GM19324 (cell line): ENCODE measurements at regions not wholly inside any gene's neighbourhood (a gene's known extent, or its start where the extent isn't known, plus 50 kb on each side); places are given as distances from the start of the nearest gene placed in this dataset.
A peak's percentile ranks its signal among the peaks of the same experiment; 100 is the strongest.
"Not testable (repeated sequence)": the region's sequence is repeated elsewhere in the genome, so short reads cannot be mapped to it uniquely, and the experiment has no call there.

Source experiments
- ATAC-seq: cut with Tn5 transposase; IDR thresholded peaks from one replicate; pipeline ENCODE4 v1.9.1; 2021; ENCODE audit warnings: mild to moderate bottlenecking, moderate library complexity; ENCODE audit not compliant: unreplicated experiment, low FRiP score

- no peak for ATAC-seq
These were observed 213.8 kb downstream of the RPLP1 start for GRCh38 chr15:69666441-69666882.

DNA sequence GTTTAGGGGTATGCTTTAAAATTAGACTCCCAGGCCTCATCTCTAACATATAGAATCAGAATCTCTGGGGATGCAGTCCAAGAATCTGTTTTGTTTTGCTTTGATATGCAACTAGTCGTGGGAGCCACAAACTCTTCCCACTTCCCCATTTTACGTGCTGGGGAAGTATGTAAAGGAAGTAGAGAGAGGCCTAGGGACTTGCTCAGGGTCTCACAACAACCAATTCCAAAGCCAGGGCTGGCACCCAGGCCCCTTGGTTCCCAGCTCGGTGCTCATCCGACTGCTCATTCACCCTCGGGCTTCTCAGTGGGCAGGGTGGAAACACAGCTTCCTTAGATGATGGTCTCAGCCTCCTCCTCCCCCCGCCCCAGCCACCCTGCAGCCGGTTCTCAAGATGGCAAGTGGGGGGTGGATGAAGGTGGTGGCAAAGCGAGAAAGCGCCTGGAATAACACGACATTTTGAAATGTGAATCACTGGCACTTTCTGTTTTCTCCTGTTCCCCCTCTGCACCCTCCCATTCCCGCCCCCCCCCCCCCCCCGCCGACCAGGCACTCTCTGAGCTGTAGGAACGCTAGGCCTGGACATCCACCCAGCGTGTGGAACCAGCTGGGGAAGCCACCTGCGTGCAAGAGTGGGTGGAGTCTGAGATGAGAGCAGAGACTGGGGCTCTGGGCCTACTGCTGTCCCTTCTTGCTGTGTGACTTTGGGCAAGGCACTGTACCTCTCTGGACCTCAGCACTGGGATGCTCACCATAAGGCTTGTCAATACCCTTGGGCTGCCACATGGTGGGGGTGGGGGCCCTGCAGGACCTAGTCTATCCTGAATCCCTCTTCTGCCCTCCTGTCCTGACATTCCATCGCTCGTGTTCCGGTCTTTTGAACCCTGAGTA lies 214.5 kb downstream of the RPLP1 start:
- no peak for ATAC-seq

DNA sequence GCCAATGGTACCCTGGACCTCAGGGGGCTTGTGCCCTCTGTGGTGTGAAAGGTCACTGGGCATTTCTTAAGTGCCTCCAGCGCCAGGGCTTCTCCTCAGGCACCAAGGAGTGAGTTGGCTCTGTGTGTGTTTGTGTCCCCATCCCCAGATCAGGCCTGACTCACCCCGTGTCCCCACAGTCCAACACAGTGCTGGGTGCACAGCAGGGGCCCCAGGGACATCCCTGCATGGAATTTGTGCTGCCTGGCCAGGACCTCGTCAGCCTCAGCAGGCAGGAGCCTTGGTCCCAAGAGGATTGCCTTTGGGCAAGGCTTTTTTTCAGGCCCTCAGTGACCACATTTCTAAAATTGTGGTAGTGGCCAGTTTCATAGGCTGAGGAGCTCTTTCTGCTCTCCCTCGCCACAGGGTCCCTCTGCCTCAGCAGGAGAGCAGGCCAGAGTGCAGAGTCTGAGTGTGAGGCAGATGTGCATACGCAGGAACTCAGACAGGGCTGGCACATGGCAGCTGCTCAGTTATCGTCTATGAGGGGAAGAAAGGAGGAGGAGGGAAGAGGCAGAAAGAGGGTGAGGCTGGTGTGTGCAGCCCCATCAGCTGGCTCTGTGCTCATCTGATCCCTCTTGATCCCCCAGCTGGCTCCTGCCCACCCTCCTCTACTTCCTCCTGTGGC lies 215.6 kb downstream of the RPLP1 start:
- ATAC-seq: no peak

- ATAC-seq: peak; percentile 69
These were observed 216.3 kb downstream of the RPLP1 start for GRCh38 chr15:69668963-69669362.

DNA sequence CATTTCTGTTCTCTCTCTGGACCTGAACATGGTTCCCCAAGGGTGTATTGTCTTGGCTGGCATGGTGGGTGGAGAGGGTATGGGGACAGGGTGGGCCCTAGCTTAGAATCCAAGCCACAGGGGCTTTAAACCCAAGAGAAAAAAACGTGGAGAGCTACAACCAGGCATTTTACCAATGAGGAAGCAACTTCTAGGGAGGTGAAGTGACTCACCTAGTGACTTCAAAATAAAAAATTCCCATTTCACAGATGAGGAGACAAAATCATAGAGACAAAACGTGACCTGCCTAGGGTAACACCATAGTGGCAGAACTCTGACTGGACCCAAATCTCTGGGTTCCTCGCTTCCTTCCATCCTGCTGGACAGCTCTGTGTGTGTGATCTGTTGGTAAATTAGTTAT lies 216.8 kb downstream of the RPLP1 start:
- no peak for ATAC-seq

DNA sequence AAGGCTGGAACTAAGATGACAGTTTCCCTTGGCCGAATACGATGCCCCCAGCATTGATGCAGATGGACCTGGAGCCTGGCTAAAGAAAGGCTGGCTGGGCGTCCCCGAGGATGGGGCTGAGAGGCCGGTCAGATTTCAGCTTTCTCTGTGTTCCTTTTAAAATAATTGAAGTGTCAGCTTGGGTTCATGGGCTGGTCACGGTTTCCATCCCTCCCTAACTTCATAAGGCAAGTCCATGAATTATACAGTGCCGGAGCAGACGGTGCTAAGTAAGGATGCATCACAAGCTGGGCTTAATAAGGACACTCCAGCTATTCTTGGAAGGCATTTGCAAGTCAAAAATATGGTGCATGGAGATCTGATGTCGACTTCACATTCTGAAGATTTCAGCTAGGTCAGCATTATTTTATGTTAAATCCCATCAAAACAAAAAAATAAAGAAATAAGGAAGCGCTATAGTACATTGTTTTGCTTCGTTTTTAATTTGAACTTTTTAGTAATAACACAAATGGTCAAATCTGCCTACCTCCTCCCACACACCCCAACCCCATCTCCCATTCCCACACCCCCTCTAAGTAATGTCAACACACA lies 220.8 kb downstream of the RPLP1 start:
- ATAC-seq: no peak

DNA sequence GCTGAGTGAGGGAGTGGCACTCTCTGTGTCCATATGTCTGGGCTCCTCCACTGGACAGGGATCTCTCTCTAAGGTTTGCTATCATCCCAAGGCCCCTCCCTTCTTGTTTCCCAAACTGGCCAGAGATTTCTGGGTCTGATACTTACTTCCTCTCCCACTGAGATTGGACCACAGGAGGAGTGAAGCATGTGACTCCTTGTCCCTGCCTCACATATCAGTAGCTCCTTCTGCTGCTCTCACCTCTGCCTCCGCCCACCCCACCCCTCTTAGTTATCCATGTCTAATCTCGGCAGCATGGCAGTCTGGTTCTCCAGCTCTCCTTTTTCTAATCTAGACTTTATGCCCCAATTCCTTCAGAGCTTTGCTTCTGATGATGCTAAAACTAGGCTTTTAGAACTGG lies 223.1 kb downstream of the RPLP1 start:
- no peak for ATAC-seq

DNA sequence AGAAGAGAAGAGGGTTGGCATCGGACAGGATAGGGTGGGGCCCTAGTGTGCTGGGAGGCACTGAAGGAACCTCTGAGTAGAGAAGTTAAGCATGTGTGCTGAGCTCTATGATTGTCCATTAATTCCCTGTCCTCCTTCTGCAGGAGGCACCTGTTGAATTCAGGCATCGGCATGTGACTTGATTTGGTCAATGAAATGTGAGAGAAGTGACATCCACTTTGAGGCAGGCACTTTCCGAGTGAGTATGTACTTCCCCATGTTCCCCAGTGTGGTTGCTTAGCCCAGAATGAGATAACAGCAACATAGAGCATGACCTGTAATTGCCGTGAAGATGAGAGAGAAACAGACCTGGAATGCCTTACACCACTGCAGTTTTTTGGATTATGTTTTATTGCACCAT lies 224.8 kb downstream of the RPLP1 start:
- ATAC-seq: no peak

DNA sequence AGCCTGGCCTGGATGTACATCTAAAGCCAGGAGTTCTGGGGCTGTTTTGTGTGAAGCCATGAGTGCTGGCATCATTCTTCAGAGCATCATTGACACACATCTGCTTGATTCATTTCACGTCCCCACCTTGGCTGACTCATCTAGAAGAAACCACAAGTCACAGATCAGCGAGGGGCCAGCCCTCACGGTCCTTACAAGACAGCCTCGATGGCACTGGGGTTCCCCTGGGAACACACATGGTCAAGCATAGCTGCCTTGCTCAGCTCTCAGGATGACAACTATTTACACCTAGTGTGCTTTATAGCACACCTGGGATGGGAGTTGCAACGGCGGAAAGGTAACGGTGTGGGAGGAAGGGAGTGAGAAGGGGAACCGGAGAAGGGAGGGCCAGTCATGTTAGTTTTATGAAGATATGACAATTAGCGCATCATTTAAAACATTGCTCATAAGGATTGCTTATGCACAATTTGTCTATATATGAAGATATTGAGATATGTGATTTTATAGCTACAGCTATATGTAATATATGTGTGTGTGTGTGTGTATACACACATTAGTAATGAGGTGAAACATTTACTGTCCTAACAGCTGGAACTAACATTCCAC lies 227.1 kb downstream of the RPLP1 start:
- ATAC-seq: peak; percentile 59

DNA sequence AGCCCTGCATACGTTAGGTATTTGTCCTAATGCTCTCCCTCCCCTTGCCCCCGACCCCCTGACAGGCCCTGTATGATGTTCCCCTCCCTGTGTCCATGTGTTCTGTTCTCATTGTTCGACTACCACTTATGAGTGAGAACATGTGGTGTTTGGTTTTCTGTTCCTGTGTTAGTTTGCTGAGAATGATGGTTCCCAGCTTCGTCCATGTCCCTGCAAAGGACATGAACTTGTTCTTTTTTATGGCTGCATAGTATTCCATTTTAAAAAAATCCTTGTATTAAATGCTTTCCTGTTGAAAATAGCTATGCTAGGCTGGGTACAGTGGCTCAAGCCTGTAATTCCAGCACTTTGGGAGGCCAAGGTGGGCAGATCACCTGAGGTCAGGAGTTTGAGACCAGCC lies 232.2 kb downstream of the RPLP1 start:
- not testable (repeated sequence) for ATAC-seq

DNA sequence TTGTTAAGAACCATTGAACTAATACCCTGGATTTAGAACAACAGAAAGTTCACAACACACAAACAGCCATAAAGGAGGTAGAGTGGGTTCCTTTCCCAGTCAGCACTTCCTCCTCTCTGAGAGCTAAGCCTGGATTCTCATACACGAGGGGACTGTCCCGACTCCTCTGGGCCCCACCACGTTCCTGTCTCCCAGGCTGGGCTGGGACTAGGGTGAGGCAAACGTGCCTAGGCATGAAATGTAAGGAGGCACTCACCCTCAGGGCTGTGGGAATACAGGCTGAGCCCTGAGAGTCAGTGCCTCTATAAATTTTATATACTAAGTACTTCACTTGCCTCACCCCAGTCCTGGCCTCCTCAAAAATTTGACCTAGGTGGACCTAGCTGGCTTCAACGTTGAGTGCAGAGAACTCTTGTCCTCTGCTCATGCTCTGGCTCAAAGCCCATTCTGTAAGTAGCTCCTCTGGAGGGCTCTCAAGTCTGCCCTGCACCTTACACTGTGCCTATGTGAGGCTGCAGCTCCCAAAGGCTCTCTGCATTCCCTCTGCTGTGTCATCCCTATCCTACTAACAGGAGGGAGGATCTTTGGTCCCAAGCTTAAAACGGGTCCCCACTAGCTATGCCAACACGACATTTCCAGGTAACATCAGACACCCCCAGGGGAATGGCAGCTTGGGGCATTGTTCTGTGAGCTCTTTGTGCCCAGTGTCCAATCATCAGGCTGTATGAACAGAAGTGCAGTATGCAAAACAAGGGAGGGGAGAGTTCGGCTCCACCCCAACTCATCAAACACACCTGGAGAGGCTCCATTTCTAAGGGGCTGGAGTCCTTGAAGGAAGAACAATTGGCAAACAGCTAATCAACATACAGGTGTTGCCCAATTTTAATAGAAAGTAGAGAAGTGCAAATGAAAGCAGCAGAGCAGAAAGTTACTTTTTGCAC lies 233.2 kb downstream of the RPLP1 start:
- no peak for ATAC-seq

DNA sequence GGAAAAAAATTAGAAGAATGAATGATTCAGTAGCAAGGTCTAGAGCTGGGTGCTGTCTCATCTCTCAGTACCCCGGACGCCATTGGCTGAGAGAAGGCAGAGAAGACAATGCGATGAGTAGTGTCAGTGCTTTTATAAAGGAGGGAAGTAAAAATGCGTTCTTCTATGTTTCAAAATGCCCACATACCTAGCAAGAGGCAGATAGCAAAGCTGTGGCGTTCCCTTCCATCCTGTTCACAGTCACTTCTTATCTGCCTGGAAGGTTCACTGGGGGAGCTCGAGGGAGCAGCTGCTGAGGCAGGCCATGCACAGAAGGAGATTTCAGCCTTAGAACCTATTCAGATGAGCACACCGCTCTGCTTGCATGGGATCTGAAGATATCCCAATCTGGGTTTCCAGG lies 234.0 kb downstream of the RPLP1 start:
- ATAC-seq: no peak

- ATAC-seq: no peak
These were observed 236.5 kb downstream of the RPLP1 start for GRCh38 chr15:69689133-69689532.

DNA sequence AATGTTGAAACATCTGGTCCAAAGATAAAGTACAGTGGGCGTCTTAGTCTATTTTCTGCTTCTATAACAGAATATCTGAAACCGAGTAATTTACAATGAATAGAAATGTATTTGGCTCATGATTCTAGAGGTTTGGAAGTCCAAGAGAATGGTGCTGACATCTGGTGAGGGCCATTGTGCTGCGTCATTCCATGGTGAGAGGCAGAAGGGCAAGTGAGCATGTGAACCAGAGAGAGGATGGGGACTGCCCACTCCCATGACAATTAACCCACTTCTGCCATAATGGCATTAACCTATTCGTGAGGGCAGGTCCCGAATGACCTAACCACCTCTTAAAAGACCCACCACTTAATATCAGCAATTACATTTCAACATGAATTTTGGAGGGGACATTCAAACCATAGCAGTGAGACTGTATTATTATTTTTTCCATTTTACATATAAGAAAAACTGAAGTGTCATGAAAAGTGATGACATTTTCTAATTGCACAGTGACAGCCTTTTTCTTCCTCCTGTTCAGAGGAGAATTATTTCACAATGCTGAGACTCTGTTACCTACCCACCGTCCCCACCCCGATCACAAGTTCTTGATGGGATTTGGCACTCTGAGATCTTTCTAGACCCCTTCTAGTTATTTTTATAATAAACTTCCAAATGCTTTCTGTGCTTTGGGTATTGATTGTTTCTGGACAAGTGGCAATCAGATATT lies 238.8 kb downstream of the RPLP1 start:
- ATAC-seq: no peak

GRCh38 chr15:69692342-69692741 lies 239.7 kb downstream of the RPLP1 start:
- no peak for ATAC-seq

- no peak for ATAC-seq
These were observed 240.4 kb downstream of the RPLP1 start for GRCh38 chr15:69693059-69693458.

GRCh38 chr15:69696946-69697345 lies 244.3 kb downstream of the RPLP1 start:
- no peak for ATAC-seq

DNA sequence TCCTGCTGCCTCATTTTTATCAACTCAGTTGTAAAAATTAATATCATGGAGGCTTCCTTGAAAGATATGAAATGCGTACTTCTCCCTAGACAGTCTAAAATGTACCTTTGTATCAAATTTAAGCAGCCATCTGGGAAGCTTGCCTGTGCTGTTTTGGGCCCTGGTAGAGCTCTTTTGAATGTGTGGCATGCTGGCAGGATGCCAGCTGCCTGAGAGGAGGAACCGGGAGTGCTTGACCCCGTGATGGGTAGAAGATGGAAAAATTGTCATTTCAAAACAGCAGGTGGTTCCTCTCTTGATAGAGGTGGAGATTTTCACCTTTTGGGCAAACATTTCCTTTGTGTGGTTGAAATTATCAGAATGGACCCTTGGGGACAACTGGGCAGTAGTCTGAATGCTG lies 245.3 kb downstream of the RPLP1 start:
- ATAC-seq: no peak

GRCh38 chr15:69699096-69699495 lies 246.5 kb downstream of the RPLP1 start:
- ATAC-seq: no peak
